Central memory CD8-positive, alpha-beta T cell (primary cell): ENCODE measurements at regions not wholly inside any gene's neighbourhood (a gene's known extent, or its start where the extent isn't known, plus 50 kb on each side); places are given as distances from the start of the nearest gene placed in this dataset.
"Not testable (repeated sequence)": the region's sequence is repeated elsewhere in the genome, so short reads cannot be mapped to it uniquely, and the experiment has no call there.

Experiments used
- ATAC-seq: fragments of 150-1000 bp; cut with Tn5 transposase; replicated peaks from 2 replicates; pipeline ENCODE4 v1.10.0; 2022; ENCODE audit warnings: mild to moderate bottlenecking, moderate FRiP score, moderate number of reproducible peaks; ENCODE audit not compliant: poor library complexity, severe bottlenecking; ENCODE audit errors: extremely low read depth
- DNase-seq, 2 donors: peaks; one replicate each; pipeline ENCODE4 v3.0.0; 2021; ENCODE audit warnings: low spot score in 2 of 2
- H3K27ac Mint-ChIP-seq: one replicate; pipeline ENCODE4 v1.8.0; 2022; ENCODE audit warnings: low read depth, mild to moderate bottlenecking, moderate library complexity, mixed read lengths
- H3K27me3 Mint-ChIP-seq: one replicate; pipeline ENCODE4 v1.8.0; 2022; ENCODE audit warnings: mixed read lengths
- H3K36me3 Mint-ChIP-seq: one replicate; pipeline ENCODE4 v1.8.0; 2022; ENCODE audit warnings: mild to moderate bottlenecking, moderate library complexity, mixed read lengths; ENCODE audit not compliant: insufficient read depth
- H3K4me1 Mint-ChIP-seq: one replicate; pipeline ENCODE4 v1.8.0; 2022; ENCODE audit warnings: mixed read lengths
- H3K4me3 Mint-ChIP-seq: one replicate; pipeline ENCODE4 v1.8.0; 2022; ENCODE audit warnings: mild to moderate bottlenecking, moderate library complexity, mixed read lengths
- H3K9me3 Mint-ChIP-seq: one replicate; pipeline ENCODE4 v1.8.0; 2022; ENCODE audit warnings: mixed read lengths

DNA sequence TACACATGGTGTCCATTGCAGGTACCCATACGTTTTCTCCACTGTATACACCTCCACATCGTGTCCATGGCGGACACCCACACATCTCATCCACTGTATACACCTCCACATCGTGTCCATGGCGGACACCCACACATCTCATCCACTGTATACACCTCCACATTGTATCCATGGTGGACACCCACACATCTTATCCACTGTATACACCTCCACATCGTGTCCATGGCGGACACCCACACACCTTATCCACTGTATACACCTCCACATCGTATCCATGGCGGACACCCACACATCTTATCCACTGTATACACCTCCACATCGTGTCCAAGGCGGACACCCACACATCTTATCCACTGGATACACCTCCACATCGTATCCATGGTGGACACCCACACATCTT is 50.4 kb upstream of the TTC34 start:
- peaks cover 49% of the 10 kb centered on the region for H3K27me3 Mint-ChIP-seq
- not testable (repeated sequence) for DNase-seq, H3K36me3 Mint-ChIP-seq, H3K27ac Mint-ChIP-seq, H3K4me3 Mint-ChIP-seq, ATAC-seq, H3K9me3 Mint-ChIP-seq, H3K4me1 Mint-ChIP-seq

DNA sequence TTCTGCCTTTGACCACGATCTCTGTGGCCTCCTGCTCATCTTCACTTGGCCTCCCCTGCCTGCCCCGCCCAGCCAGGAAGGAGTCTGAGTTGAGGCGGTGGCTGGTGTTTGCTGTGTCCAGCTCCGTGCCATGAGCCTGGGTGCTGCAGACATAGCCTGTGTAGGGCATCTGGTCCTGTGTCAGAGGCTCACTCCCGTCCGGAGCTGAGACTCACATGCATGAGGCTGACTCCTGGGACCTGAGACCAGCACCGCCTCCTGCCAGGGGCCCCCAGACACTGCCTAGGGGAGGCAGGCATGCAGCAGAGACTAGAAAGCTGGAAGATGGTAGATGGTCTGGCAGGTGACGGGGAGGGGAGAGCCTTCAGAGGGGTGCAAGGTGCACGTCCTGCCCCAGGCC is 52.2 kb upstream of the TTC34 start:
- Mint-ChIP-seq H3K4me3 (no peak overlapping the region), H3K4me1 (peaks cover 6% of the 10 kb centered on the region), H3K27ac (no peak overlapping the region), H3K27me3 (peaks cover 34% of the 10 kb centered on the region), H3K36me3 (no peaks in the 10 kb centered on the region), H3K9me3 (peaks cover 2% of the 10 kb centered on the region)
- ATAC-seq (no peak), DNase-seq (no peak)

DNA sequence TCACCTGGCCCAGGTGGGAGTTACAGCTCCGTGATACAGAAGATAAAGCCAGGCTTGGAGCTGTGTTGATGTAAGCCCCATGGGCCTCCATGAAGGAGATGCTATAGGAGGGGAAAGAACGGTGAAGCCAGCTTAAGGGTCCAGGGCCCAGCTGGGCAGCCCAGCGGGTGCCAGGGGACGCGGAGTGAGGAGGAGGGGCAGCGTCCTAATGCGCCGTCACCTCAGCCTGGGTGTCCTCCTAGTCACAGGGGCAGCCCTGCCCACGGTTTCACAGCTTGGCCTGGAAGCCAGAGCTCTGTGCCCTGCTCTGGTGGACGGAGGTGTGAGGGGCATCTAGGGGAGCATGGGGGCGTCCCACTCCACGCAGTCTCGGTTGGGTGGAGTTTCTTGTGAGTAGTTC is 52.7 kb upstream of the TTC34 start:
- H3K36me3 Mint-ChIP-seq = no peaks in the 10 kb centered on the region
- ATAC-seq (no peak), DNase-seq (no peak)
- peaks cover 9% of the 10 kb centered on the region for H3K4me1 Mint-ChIP-seq
- no peak overlapping the region for H3K4me3 Mint-ChIP-seq
- H3K27ac Mint-ChIP-seq = no peak overlapping the region
- H3K27me3 Mint-ChIP-seq = peaks cover 30% of the 10 kb centered on the region
- H3K9me3 Mint-ChIP-seq = peaks cover 5% of the 10 kb centered on the region

DNA sequence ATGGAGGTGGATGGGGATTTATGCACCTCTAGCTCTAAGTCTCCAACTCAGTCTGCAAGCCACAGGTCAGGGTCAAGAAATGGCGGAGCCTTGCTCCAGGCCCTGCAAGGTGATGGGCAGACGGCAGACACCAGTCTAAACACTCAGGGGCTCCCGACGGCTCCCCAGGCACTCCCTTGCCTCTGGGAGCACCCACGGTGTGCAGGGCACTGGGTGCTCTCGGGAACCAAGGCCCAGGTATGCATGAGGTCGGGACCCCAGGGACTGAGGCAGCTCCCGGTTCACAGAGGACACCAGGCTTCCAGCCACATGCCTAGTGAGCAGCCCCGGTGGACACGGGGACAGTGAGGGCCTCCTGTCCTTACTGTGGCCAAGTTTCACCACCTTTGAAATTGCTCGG is 53.1 kb upstream of the TTC34 start:
- H3K4me1 Mint-ChIP-seq = peaks cover 9% of the 10 kb centered on the region
- no peaks in the 10 kb centered on the region for H3K36me3 Mint-ChIP-seq
- no peak overlapping the region for H3K4me3 Mint-ChIP-seq
- H3K27me3 Mint-ChIP-seq = peaks cover 25% of the 10 kb centered on the region
- H3K9me3 Mint-ChIP-seq = peaks cover 5% of the 10 kb centered on the region
- DNase-seq (no peak), ATAC-seq (no peak)
- H3K27ac Mint-ChIP-seq = no peak overlapping the region

DNA sequence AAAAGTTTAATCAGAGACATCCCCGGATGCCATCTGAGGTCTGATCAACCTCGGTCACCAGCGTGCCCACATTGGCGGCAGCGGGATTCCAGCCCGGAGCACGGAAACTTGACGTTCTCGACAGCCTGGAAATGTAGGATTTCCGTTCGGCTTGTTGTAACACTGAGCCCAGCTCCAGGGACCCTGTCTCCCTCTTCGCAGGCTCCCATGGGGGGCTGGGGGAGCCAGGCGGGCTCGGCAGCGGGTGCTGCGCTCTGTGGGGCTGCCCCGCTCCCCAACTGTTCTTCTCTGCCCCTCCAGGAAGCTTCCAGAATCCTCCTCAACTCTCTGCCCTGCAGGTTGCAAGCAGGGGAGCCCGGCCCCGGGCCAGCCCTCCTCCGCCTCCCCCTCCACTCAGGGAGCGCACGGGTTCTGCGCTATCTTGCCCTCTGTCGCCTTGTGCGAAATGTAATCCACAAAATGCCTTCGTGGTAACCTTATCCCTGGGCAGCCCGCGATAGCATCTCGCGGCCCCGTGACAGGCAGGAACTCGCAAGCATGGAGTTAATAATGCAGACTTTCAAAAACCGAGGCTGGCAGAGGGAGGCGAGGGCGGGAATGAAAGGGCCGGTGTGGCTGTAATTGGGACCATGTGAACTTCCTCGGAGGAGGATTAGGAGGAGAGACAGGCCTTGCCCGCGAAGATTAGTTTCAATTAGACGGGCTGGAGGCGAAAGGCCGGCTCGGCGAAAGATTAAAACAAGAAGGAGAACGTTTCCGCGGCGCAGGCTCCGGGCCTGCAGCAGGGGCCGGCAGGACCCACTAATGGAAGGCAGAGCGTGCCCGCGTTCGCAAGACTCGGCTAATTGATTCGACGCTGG is 53.9 kb upstream of the TTC34 start:
- Mint-ChIP-seq H3K27me3 (peaks cover 17% of the 10 kb centered on the region), H3K27ac (no peak overlapping the region), H3K9me3 (peaks cover 5% of the 10 kb centered on the region), H3K4me3 (no peak overlapping the region), H3K4me1 (peaks cover 9% of the 10 kb centered on the region), H3K36me3 (no peaks in the 10 kb centered on the region)
- no peak for DNase-seq
- ATAC-seq = no peak

DNA sequence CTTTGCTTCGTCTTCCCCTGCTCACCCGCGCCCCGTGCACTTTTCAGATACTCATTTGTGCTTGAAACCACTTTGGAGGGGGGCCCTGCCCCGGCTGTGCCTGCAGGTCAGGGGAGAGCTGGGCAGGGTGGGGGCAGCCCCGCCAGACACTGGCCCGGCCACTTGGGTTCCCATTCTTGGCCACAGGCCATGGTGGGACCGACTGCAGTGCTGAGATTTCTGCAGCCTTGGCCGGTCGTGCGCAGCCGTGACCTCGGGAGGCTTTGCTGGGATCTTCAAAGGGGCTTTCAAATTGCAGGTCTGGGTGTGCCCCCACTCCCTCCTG is 54.5 kb upstream of the TTC34 start:
- Mint-ChIP-seq H3K4me3 (no peak overlapping the region), H3K36me3 (no peaks in the 10 kb centered on the region), H3K4me1 (peaks cover 9% of the 10 kb centered on the region), H3K27ac (no peak overlapping the region), H3K27me3 (peaks cover 15% of the 10 kb centered on the region), H3K9me3 (peaks cover 5% of the 10 kb centered on the region)
- ATAC-seq (no peak), DNase-seq (no peak)

DNA sequence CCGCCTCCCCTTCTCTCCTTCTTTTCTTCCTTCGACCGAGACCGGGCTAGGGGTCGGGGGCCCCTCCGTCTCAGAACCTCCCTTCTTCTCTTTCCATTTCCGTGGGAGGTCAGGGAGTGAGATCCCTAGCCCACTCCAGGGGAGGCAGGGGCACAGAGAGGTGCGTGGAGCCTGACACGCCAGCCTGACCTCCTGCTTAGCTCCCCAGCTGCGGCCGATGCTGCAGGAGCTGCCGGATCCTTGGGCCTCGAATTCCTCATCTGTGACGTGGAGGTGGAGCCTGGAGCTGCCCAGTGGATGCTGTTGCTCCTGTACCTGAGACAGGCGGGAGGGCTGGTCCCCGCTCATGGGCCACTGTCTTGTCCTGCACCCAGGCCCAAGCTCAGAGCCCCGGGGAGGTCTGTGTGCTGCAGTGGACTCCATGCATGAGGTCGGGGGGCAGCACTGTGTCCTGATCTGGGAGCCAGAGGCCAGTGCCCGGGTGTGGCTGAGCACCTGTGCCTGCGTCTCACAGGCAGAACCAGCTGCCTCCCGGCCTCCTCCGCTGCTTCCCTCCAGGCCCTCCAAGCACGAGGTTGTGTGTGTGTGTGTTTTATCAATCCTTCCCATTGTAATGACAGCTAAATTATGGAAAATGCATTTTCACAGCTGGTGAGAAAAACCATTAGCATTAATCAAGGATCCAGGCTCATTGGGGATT is 55.3 kb upstream of the TTC34 start:
- DNase-seq = no peak
- H3K27ac Mint-ChIP-seq = no peak overlapping the region
- H3K9me3 Mint-ChIP-seq = peaks cover 5% of the 10 kb centered on the region
- peaks cover 9% of the 10 kb centered on the region for H3K4me1 Mint-ChIP-seq
- no peak for ATAC-seq
- no peak overlapping the region for H3K4me3 Mint-ChIP-seq
- no peaks in the 10 kb centered on the region for H3K36me3 Mint-ChIP-seq
- H3K27me3 Mint-ChIP-seq = peaks cover 15% of the 10 kb centered on the region

DNA sequence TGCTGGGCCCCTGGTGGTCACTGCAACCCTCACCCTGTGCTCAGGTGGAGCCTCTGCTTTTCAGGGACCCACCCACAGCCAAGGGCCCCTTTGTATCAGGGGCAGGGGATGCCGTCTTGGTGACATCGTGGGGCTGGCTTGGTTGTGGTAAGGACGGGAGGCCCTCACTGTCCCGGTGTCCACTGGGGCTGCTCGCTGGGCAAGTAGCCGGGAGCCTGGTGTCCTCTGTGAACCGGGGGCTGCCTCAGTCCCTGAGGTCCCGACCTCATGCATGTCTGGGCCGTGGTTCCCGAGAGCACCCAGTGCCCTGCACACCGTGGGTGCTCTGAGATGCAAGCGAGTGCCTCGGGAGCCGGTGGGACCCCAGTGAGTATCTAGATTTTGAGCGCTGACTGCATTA is 56.0 kb upstream of the TTC34 start:
- Mint-ChIP-seq H3K27ac (no peak overlapping the region), H3K4me3 (no peak overlapping the region), H3K4me1 (peaks cover 9% of the 10 kb centered on the region), H3K9me3 (peaks cover 5% of the 10 kb centered on the region), H3K27me3 (peaks cover 15% of the 10 kb centered on the region), H3K36me3 (no peaks in the 10 kb centered on the region)
- ATAC-seq (no peak), DNase-seq (no peak)

DNA sequence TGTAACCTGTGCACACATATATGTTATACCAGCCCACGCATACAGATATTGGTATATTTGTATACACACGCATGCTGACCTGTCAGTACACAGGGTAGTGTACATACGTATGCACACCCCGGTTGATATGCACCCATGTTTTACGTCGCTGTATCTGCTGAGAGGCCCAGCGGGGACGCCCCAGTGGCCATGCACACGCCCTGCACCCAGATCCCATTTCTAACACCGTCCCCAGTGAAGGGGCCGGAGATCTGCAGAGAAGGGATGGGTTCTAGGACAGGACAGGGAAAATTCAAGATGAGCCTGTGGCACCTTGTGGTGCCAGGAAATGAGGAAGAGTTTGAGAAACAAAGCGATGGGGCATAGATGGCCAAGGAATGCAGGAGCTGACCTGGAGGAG is 57.2 kb upstream of the TTC34 start:
- DNase-seq (no peak), ATAC-seq (no peak)
- Mint-ChIP-seq H3K4me3 (no peak overlapping the region), H3K36me3 (no peaks in the 10 kb centered on the region), H3K4me1 (peaks cover 9% of the 10 kb centered on the region), H3K27me3 (peaks cover 5% of the 10 kb centered on the region), H3K9me3 (peaks cover 5% of the 10 kb centered on the region), H3K27ac (peak overlapping the region; percentile 74)

DNA sequence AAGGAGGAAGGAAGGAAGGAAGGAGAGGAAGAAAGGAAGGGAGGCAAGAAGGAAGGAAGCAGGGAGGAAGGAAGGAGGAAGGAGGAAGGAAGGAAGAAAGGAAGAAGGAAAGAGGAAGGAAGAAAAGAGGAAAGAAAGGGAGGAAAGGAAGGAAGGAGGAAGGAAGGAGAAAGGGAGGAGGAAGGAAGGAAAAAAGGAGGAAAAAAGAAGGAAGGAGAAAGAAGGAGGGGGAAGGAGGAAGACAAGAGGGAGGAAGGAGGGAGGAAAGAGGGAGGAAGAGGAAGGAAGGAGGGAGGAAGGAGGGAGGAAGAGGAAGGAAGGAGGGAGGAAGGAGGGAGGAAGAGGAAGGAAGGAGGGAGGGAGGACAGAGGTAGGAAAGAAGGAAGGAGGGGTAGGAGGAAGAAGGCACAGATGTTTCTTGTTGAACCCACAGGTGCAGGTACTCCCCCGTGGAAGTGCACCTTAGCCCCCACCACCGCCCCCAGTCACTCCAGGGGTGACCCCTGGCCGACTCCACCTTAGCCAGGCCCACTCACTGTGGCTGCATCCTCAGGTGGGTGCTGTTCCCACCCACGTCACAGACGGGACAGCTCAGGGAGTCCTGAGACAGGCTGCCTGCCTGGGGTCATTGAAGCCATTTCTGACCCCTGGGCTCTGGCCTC is 57.9 kb upstream of the TTC34 start:
- DNase-seq = no peak
- no peak overlapping the region for H3K4me3 Mint-ChIP-seq
- H3K27me3 Mint-ChIP-seq = no peaks in the 10 kb centered on the region
- H3K36me3 Mint-ChIP-seq = no peaks in the 10 kb centered on the region
- H3K4me1 Mint-ChIP-seq = peaks cover 9% of the 10 kb centered on the region
- H3K27ac Mint-ChIP-seq = peak overlapping the region; percentile 74
- no peak for ATAC-seq
- peaks cover 5% of the 10 kb centered on the region for H3K9me3 Mint-ChIP-seq

DNA sequence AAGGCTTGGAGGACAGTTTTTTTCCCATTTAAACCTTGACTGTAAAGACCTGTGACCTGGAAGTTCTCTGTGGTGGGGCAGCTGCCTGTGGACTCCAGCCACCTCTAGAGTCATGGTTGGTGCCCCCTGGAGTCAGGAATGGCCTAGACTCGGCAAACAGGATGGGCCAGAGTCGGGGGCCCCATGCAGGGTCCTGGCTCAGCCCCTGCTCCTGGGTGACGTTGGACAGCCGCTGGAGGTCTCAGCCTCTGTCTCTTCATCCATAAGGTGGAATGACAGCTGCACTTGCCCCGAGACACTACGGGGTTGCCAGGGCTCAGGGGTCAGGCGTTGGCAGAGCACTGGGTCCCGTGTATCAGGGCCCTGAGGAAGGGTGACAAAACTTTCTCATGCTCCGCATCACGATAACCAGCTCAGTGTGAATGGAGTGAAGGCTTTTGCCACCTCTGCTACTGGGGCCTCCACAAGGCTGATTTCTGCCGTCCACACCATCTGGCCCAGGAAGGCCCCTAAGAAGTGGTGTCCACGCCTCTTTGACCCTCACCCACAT is 58.5 kb upstream of the TTC34 start:
- ATAC-seq = no peak
- H3K27me3 Mint-ChIP-seq = no peaks in the 10 kb centered on the region
- no peaks in the 10 kb centered on the region for H3K36me3 Mint-ChIP-seq
- DNase-seq = no peak
- H3K4me1 Mint-ChIP-seq = peaks cover 9% of the 10 kb centered on the region
- peaks cover 5% of the 10 kb centered on the region for H3K9me3 Mint-ChIP-seq
- no peak overlapping the region for H3K4me3 Mint-ChIP-seq
- no peak overlapping the region for H3K27ac Mint-ChIP-seq

DNA sequence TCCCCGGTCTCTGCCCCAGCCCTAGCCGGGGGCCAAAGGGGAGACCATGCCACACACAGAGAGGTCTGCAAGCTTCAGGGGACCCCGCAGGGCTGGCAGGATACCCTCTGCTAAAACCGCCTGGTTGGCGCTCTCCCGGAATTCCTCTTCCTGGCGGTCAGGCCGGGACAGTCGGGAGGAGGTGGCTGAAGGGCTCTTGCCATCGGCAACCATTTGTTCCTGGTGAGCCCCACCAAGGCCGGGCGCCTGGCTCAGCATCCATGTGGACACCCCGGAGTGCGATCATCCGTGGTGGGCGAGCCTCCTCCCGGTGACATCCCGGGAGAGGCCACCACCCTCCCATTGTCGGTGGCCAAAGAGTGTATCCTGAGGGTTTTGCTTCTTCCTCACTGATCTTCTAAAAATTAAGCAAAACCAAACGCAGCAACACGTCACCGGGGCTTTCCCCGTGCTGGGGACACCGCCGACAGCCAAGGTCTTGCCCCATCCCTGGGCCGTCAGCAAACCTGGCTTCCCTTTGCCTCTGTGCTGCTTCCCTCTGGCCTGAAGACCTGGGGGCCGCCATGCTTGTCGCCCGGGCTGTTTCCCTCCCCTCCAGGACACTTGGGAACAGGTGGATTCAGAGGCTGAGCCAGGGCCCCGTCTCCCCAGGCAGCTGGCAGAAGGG is 59.1 kb upstream of the TTC34 start:
- Mint-ChIP-seq H3K36me3 (no peaks in the 10 kb centered on the region), H3K27ac (no peak overlapping the region), H3K9me3 (peaks cover 5% of the 10 kb centered on the region), H3K4me1 (peaks cover 9% of the 10 kb centered on the region), H3K4me3 (no peak overlapping the region), H3K27me3 (no peaks in the 10 kb centered on the region)
- ATAC-seq (no peak), DNase-seq (no peak)
